ENCODE measurements at regions not wholly inside any gene's neighbourhood (a gene's known extent, or its start where the extent isn't known, plus 50 kb on each side); places are given as distances from the start of the nearest gene placed in this dataset.

DNA sequence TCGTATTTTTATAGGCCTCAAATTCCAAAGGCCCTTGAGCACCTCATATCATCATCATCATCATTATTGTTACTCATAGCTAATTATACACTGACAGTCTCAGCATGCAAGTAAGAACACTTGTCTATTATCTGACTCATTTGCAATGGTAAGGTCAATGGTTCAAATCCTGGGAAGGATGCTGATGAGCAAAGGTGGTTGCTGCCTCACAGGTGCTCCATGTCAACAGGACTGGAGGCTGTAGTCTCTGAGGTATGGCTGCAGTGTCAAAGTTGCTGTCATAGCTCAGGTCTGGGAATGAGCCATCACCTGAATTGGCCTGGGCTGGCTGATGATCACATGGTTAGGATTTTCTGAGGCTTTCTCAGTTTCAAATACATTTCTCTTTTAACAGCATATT is 379.3 kb downstream of the BCL11A start:
- Mint-ChIP-seq H3K4me3 (ENCODE audit: low read depth) (no peak overlapping the region), H3K36me3 (ENCODE audit: low read depth) (no peaks in the 10 kb centered on the region), H3K27me3 (ENCODE audit: low read depth) (no peaks in the 10 kb centered on the region), H3K4me1 (ENCODE audit: low read depth) (no peaks in the 10 kb centered on the region), H3K9me3 (no peaks in the 10 kb centered on the region), H3K27ac (no peak overlapping the region)
- no peak for DNase-seq (ENCODE audit: low spot score)
- intact Hi-C loops (cut with micrococcal nuclease) = no loop called here

DNA sequence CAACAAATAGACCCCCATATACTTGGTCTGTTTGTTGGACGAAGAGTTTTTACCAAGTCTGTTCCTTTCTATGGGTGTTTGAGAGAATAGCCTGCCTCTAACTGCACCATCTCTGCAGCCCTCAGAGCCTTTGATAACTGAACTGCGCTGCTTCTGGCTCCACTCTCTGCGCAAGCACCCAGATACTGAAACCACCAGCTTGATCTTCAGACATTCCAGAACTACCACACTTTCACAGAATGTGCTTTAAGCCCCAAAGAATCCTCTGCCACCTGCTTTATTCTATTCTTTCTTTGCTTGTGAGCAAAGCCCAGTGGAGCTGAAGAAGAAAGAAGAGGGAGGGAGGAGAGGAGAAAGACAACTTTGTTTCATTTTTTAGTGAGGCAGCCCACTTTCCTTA is 380.7 kb downstream of the BCL11A start:
- Mint-ChIP-seq H3K4me3 (ENCODE audit: low read depth) (no peak overlapping the region), H3K27ac (no peak overlapping the region), H3K27me3 (ENCODE audit: low read depth) (no peaks in the 10 kb centered on the region), H3K4me1 (ENCODE audit: low read depth) (no peaks in the 10 kb centered on the region), H3K9me3 (no peaks in the 10 kb centered on the region), H3K36me3 (ENCODE audit: low read depth) (no peaks in the 10 kb centered on the region)
- intact Hi-C loops (cut with micrococcal nuclease) = no loop called here
- no peak for DNase-seq (ENCODE audit: low spot score)

DNA sequence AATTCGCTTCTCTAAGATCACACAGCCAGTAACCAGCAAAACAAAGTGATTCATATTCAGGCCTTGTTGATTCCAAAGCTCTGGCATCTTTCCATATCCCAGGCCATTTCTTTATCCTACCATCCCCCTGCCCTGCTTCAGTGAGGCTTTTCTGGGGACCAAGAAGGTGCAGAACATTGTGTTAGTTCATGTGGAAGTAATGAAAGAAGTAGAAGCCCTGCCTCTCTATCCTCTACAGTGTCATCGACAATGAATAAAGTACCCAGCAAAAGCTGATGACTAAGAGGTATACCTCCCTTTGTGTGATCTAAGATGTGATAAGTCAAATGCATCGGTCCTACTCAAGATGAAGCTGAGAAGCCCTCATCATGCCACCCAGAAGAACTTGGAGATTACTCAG is 383.2 kb downstream of the BCL11A start:
- H3K27me3 Mint-ChIP-seq (ENCODE audit: low read depth) = no peaks in the 10 kb centered on the region
- H3K4me3 Mint-ChIP-seq (ENCODE audit: low read depth) = no peak overlapping the region
- H3K36me3 Mint-ChIP-seq (ENCODE audit: low read depth) = no peaks in the 10 kb centered on the region
- intact Hi-C loops (cut with micrococcal nuclease) = no loop called here
- H3K4me1 Mint-ChIP-seq (ENCODE audit: low read depth) = no peaks in the 10 kb centered on the region
- no peaks in the 10 kb centered on the region for H3K9me3 Mint-ChIP-seq
- no peak for DNase-seq (ENCODE audit: low spot score)
- H3K27ac Mint-ChIP-seq = no peak overlapping the region

DNA sequence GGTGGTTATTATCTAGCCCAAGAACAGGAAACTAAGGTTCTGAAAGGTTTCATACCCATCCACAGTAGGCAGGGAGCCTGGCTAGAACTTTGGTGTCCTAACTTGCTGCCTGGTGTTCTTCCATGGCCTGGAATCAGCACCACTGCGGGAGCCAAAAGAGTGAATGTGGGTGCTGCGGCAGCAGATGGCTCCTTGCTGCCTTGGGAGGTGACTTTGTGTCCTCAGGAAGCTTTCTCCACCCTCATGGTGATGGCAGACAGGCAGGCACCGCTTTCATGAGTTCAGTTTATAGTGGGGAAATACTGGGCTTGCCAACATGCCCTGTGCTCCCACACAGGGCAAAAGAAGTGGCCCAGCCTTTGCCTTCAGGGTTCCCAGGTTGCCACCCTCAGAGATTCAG is 385.2 kb downstream of the BCL11A start:
- Mint-ChIP-seq H3K4me3 (ENCODE audit: low read depth) (no peak overlapping the region), H3K36me3 (ENCODE audit: low read depth) (no peaks in the 10 kb centered on the region), H3K9me3 (no peaks in the 10 kb centered on the region), H3K27ac (no peak overlapping the region), H3K27me3 (ENCODE audit: low read depth) (no peaks in the 10 kb centered on the region), H3K4me1 (ENCODE audit: low read depth) (no peaks in the 10 kb centered on the region)
- intact Hi-C loops (cut with micrococcal nuclease) = no loop called here
- DNase-seq (ENCODE audit: low spot score) = no peak

DNA sequence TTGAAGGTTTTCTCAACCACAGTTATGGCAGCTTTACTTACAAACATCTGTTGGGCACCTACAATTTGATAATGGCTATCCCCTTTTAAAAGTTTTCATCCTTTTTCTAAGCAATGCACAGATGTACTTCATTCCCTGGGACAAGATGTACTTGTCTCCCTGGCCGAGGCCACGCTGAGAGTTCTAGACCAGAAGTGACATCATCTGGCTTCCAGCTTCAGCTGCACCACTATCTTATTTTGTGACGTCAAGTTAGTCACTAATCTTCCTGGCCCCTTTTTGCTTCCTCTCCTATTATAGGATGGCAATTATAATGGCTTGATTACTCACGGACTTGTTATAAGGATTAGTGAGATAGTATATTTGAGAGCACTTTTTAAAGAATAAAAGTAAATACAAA is 386.4 kb downstream of the BCL11A start:
- intact Hi-C loops (cut with micrococcal nuclease) = no loop called here
- Mint-ChIP-seq H3K4me3 (ENCODE audit: low read depth) (no peak overlapping the region), H3K4me1 (ENCODE audit: low read depth) (no peaks in the 10 kb centered on the region), H3K27me3 (ENCODE audit: low read depth) (no peaks in the 10 kb centered on the region), H3K36me3 (ENCODE audit: low read depth) (no peaks in the 10 kb centered on the region), H3K9me3 (no peaks in the 10 kb centered on the region), H3K27ac (no peak overlapping the region)
- DNase-seq (ENCODE audit: low spot score) = no peak

DNA sequence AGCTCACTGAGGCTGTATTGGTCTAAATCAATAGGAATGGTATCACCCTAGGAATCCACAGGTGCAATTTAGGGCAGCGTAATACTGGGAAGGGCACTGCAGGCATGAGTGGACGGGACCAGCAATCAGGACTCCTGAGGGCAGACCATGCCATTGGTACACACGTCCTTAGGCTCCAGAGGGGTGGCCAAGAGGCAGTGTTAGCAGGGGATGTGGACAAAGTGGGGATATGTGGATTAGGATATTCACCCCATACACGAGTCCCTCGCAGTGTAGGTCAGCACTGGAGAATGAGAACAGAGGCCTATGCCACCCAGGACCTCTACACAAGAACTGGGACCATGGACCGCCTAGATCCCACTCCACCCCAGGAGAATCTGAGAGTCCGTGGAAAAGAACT is 389.8 kb downstream of the BCL11A start:
- no peaks in the 10 kb centered on the region for H3K9me3 Mint-ChIP-seq
- no peaks in the 10 kb centered on the region for H3K36me3 Mint-ChIP-seq (ENCODE audit: low read depth)
- H3K4me3 Mint-ChIP-seq (ENCODE audit: low read depth) = no peak overlapping the region
- no peaks in the 10 kb centered on the region for H3K27me3 Mint-ChIP-seq (ENCODE audit: low read depth)
- intact Hi-C loops (cut with micrococcal nuclease) = no loop called here
- no peaks in the 10 kb centered on the region for H3K4me1 Mint-ChIP-seq (ENCODE audit: low read depth)
- DNase-seq (ENCODE audit: low spot score) = no peak
- H3K27ac Mint-ChIP-seq = no peak overlapping the region

DNA sequence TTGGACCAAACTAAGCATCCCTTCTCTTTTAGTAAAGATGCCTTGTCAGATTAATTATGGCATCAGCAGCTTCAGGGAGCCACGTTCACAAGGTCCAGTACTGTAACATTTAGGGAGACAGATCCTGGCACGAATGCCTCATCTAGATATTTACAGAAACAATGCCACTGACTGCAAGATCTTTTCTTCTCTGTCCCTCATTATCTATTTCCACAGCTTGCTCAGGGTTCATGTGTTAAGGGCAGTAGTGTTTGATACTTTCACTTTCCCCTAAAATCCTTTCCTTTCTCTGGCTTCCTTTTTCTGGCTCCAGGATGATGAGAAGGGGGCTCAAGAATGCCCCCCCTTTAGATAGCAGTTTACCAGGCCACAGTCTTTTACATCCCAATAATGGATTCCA is 393.9 kb downstream of the BCL11A start:
- Mint-ChIP-seq H3K4me3 (ENCODE audit: low read depth) (no peak overlapping the region), H3K4me1 (ENCODE audit: low read depth) (no peaks in the 10 kb centered on the region), H3K36me3 (ENCODE audit: low read depth) (no peaks in the 10 kb centered on the region), H3K9me3 (no peaks in the 10 kb centered on the region), H3K27me3 (ENCODE audit: low read depth) (no peaks in the 10 kb centered on the region), H3K27ac (no peak overlapping the region)
- DNase-seq (ENCODE audit: low spot score) = no peak
- intact Hi-C loops (cut with micrococcal nuclease) = no loop called here

DNA sequence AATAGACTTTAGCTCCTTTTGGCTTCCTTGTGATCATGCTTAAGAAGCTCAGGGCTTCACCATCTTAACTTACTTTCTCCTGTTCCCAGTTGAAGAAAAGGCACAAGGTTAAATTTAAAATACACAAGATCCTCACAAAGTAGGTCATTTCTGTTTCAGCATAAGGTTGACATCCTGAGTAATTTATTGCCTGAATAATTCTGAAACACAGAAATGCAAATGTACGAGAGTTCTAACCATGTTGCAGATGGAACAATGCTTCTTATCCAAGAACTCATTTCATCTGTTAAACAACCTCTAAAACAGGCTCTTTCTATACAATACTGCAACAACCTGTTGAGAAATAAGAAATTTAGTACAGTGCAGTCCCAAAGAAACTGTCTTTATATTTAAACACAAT is 395.2 kb downstream of the BCL11A start:
- intact Hi-C loops (cut with micrococcal nuclease) = no loop called here
- peaks cover 6% of the 10 kb centered on the region for H3K27me3 Mint-ChIP-seq (ENCODE audit: low read depth)
- no peak overlapping the region for H3K4me3 Mint-ChIP-seq (ENCODE audit: low read depth)
- H3K4me1 Mint-ChIP-seq (ENCODE audit: low read depth) = no peaks in the 10 kb centered on the region
- no peaks in the 10 kb centered on the region for H3K9me3 Mint-ChIP-seq
- no peak overlapping the region for H3K27ac Mint-ChIP-seq
- no peaks in the 10 kb centered on the region for H3K36me3 Mint-ChIP-seq (ENCODE audit: low read depth)
- no peak for DNase-seq (ENCODE audit: low spot score)

DNA sequence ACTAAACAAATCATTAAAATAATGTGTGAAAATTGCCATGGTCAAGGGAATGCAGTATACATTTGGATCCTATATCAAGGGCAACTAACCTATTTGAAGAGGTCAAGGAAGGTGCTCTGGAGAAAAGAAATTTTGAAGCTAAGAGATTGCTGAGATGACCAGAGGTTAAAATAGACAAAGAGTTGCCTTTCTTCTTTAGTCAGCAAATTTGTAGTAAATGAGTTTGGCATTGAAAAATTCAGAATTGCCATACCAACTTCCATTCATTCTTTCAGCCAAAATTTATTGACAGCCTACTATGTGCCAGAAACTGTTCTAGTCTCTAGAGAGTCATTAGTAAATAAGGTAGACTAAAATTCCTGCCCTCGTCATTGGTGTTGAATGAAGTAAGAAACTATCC is 396.2 kb downstream of the BCL11A start:
- H3K9me3 Mint-ChIP-seq = no peaks in the 10 kb centered on the region
- intact Hi-C loops (cut with micrococcal nuclease) = no loop called here
- no peak overlapping the region for H3K27ac Mint-ChIP-seq

DNA sequence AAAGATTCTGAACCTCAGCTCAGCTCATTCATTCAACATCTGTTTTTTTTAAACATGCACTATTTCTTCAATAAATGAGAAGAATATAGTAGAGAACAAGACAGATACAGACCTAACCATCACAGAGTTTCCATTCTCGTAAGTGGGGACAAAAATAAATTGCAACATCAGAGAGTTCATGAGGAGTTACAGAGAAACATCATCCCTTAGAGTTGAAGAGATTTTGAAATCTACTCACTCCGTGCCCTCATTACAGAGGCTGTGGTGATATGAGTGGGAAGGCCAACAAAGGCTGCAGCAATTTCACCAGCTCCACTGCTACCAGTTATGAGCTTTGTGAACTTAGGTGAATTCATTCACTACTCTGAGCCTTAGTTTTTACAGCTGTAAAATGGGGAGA is 399.3 kb downstream of the BCL11A start:
- Mint-ChIP-seq H3K27ac (no peak overlapping the region), H3K4me3 (ENCODE audit: low read depth) (no peak overlapping the region), H3K4me1 (ENCODE audit: low read depth) (no peaks in the 10 kb centered on the region), H3K9me3 (no peaks in the 10 kb centered on the region), H3K36me3 (ENCODE audit: low read depth) (no peaks in the 10 kb centered on the region), H3K27me3 (ENCODE audit: low read depth) (peaks cover 6% of the 10 kb centered on the region)
- DNase-seq (ENCODE audit: low spot score) = no peak
- intact Hi-C loops (cut with micrococcal nuclease) = no loop called here

More for the DNA sequence above, 396.2 kb downstream of the BCL11A start:
- Mint-ChIP-seq H3K4me1 (ENCODE audit: low read depth) (no peaks in the 10 kb centered on the region), H3K36me3 (ENCODE audit: low read depth) (no peaks in the 10 kb centered on the region), H3K27me3 (ENCODE audit: low read depth) (peaks cover 6% of the 10 kb centered on the region), H3K4me3 (ENCODE audit: low read depth) (no peak overlapping the region)
- DNase-seq (ENCODE audit: low spot score) = no peak

DNA sequence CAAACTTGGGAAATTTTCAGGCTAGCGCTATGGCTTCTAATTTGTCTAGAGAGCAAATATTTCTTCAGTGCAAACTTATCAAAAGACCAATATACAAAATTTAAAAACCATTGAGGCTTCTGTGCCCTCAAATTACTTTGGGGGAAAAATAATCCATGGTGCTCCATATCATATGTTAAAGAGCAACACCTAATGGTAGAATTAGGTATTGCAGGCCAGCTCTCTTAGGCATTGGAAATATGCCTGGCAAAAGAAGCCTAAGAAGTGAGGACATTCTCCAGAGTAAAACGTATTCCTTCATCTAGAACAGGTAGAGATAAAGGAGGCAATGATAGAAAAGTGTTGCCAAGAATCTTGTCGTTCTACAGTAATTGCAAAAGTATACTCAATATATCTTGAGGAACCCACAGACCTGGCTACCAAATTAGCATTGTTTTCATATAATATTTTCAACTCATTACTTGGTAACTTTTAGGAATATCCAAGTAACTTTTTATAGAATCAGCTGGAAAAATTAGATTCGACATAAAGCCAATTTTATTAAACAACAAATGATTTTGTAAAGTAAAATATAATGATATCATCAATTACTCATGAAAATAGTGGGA is 401.1 kb downstream of the BCL11A start:
- no peaks in the 10 kb centered on the region for H3K36me3 Mint-ChIP-seq (ENCODE audit: low read depth)
- H3K4me3 Mint-ChIP-seq (ENCODE audit: low read depth) = no peak overlapping the region
- intact Hi-C loops (cut with micrococcal nuclease) = no loop called here
- no peaks in the 10 kb centered on the region for H3K9me3 Mint-ChIP-seq
- H3K4me1 Mint-ChIP-seq (ENCODE audit: low read depth) = no peaks in the 10 kb centered on the region
- H3K27ac Mint-ChIP-seq = no peak overlapping the region
- no peak for DNase-seq (ENCODE audit: low spot score)
- peaks cover 6% of the 10 kb centered on the region for H3K27me3 Mint-ChIP-seq (ENCODE audit: low read depth)

DNA sequence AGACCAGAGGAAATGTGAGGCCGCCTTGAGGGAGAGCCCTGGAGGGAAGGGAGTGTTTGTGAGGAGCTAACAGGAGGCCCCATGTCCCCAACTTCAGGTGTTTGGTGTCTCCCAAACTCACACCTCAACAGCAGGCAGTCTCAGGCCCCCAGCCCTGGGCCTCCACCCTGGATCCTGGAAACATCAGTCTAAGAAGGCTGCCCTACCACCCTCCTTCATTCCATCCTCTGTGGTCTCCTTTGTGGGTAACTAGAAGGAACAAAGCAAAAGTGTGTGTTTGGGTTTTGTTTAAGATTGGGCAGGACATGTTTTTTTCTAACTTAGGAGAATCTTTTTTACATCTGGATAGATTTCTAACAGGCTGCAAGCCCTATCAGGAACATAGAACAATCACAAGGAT is 404.3 kb downstream of the BCL11A start:
- Mint-ChIP-seq H3K4me3 (ENCODE audit: low read depth) (no peak overlapping the region), H3K4me1 (ENCODE audit: low read depth) (no peaks in the 10 kb centered on the region), H3K27me3 (ENCODE audit: low read depth) (peaks cover 4% of the 10 kb centered on the region), H3K36me3 (ENCODE audit: low read depth) (no peaks in the 10 kb centered on the region), H3K27ac (no peak overlapping the region), H3K9me3 (no peaks in the 10 kb centered on the region)
- no peak for DNase-seq (ENCODE audit: low spot score)
- intact Hi-C loops (cut with micrococcal nuclease) = no loop called here

DNA sequence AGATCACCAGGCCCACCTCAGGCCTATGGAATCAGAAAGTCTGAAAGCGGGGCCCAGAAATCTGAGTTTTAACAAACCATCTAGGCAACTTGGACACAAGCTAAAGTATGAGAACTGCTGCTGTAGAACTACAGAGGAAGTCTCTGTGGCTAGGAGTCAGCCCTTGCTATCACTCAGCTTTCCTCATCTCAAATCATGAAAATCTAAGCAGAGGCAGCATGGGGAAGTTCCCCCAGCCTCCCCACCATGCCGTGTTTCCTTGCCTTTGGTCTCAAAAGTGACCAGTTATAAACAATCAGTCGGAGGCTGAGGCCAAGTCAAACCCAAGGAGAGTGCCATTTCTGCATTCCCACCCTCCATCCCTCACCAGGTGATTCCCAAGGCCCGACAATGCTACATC is 404.7 kb downstream of the BCL11A start:
- H3K27me3 Mint-ChIP-seq (ENCODE audit: low read depth) = no peaks in the 10 kb centered on the region
- no peaks in the 10 kb centered on the region for H3K36me3 Mint-ChIP-seq (ENCODE audit: low read depth)
- no peak overlapping the region for H3K27ac Mint-ChIP-seq
- intact Hi-C loops (cut with micrococcal nuclease) = no loop called here
- no peaks in the 10 kb centered on the region for H3K4me1 Mint-ChIP-seq (ENCODE audit: low read depth)
- H3K9me3 Mint-ChIP-seq = no peaks in the 10 kb centered on the region
- H3K4me3 Mint-ChIP-seq (ENCODE audit: low read depth) = no peak overlapping the region
- DNase-seq (ENCODE audit: low spot score) = no peak

DNA sequence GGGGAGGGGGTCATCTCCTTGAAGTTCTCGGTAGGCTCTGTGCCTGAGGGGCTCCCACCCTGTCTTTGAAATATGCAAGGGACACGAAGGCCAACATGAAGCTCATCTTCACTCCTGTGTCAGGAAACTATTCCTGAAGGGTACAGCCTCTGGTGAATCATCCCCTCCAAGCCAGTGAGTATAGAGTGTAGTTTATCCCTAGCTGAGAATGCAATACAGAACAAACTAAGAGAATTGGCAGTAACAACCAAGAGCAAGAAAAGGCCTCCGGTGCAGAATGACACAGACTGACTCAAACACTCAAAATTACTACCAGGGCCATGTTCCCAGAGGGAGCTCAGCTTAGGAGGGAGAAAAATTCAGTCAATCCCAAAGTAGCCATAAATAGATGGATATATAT is 413.3 kb downstream of the BCL11A start:
- H3K27ac Mint-ChIP-seq = no peak overlapping the region
- no peaks in the 10 kb centered on the region for H3K9me3 Mint-ChIP-seq
- H3K4me3 Mint-ChIP-seq (ENCODE audit: low read depth) = no peak overlapping the region
- H3K36me3 Mint-ChIP-seq (ENCODE audit: low read depth) = no peaks in the 10 kb centered on the region
- DNase-seq (ENCODE audit: low spot score) = no peak
- H3K4me1 Mint-ChIP-seq (ENCODE audit: low read depth) = no peaks in the 10 kb centered on the region
- intact Hi-C loops (cut with micrococcal nuclease) = no loop called here
- H3K27me3 Mint-ChIP-seq (ENCODE audit: low read depth) = no peaks in the 10 kb centered on the region
